GM21619 (cell line): ENCODE measurements at regions not wholly inside any gene's neighbourhood (a gene's known extent, or its start where the extent isn't known, plus 50 kb on each side); places are given as distances from the start of the nearest gene placed in this dataset.
"Not testable (repeated sequence)": the region's sequence is repeated elsewhere in the genome, so short reads cannot be mapped to it uniquely, and the experiment has no call there.

Source experiments
- ATAC-seq: cut with Tn5 transposase; IDR thresholded peaks from one replicate; pipeline ENCODE4 v1.9.1; 2021; ENCODE audit not compliant: unreplicated experiment

DNA sequence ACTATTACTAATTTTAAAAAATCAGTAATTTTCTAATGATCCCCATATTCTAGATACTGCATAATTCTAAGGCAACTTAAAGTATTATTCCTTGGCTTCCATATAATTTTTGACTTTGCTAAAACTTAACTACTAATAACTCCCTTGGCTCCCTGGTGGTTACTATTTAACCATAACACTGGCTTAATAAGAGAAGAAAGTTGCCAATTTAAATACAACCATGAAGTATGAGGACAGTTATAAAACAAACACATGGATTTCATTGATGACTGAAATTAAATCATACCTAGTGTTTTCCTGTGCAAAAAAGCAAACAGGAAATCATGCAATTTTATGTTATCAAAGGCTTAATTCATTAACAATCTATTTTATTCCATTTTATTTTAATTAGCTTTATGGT lies 1073.9 kb downstream of the GRM8 start:
- no peak for ATAC-seq

DNA sequence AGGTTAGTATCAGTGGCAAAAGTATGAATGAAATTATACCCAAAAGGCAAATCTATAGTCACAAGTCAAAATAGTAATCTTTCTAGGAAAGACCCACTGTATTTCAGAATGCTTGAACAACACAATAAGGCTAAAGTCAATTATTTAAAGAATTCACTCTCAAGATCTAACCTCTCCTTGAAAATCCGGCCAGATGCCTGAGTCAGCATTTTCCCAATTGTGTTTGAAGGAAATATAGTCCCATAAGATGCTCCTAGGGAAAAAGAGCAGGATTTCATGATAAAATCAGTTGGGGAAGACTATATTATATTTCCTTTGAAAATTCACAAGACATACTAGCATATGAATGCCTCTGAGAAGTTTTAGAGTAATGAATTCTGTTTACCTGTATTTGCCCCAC lies 1075.0 kb downstream of the GRM8 start:
- ATAC-seq, result no peak

DNA sequence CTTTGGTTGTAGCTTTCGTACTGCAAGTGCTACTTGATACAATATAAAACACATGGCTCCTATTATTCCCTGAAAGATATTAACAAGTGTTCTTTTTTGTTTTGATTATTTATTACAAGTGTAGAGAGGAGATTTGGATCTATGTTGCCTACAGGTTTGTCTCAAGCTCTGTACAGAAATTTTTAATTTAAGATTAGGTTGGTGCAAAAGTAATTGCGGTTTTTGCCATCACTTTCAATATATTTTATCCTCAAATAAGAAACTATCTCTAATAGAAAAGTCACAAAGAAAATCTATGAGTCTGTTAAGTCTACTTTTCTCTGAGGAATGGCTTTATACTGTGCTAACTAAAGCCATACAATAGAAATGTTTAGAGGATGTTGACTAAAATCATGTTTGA lies 1086.1 kb downstream of the GRM8 start:
- ATAC-seq, result no peak

DNA sequence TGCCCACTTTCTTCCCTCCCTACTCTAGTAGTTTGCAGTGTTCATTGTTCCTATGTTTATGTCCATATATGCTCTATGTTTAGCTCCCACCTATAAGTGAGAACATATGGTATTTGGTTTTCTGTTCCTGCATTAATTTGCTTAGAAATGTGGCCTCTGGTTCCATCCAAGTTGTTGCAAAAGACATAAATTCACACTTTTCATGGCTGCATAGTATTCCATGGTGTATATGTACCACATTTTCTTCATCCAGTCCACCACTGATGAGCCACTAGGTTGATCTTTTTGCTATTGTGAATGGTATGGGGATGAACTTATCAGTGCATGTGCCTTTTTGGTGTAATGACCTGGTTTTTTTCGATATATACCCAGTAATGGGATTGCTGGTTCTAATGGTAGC lies 1089.1 kb downstream of the GRM8 start:
- no peak for ATAC-seq

DNA sequence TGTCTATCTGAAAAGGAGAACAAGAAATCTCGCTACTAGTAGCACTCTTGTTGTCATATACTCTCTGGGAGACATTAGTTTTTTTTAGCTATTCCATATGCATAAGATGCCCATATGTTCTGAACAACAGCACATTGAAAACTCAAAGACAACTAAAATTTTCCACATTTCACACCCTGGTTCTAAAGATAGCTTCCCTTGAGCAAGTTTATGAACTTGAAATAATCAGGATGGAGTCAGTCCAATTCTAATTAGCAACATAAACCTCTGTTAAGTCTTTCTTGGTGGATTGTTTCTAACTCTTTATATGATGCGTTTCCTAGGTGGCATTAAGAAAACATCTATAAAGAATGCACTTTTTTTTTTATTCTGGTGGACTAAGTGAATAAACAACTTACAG lies 1095.3 kb downstream of the GRM8 start:
- ATAC-seq, result no peak

DNA sequence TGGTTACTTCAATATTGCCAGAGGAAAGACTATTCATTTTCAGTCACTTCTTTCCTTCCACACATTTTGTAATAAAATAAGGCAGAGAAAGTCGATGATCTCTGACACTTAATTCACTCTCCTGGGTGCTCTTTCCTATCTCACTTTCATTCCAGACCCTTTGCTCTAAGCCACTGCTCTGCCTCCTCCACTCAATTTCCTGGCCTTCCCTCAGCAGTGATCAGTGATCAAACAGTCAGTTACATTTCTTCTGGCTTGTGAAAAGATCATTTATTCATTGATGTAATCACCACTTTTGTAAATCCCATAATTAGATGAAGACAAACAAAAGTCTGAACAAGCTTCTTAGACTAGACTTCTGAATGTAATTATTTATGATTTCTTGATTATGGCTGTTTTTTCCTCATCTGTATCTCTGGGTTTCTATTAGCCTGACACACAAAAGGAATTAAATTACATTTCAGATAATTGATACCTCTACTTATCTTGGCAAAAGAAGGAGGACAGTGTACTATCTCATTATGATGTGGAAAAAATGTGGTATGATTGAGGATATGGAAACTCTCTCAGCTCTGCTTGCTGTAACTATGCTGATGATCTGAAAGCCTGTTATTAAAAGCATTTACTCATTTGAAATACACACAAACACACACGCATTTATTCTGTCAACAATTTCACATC lies 1102.3 kb downstream of the GRM8 start:
- no peak for ATAC-seq

DNA sequence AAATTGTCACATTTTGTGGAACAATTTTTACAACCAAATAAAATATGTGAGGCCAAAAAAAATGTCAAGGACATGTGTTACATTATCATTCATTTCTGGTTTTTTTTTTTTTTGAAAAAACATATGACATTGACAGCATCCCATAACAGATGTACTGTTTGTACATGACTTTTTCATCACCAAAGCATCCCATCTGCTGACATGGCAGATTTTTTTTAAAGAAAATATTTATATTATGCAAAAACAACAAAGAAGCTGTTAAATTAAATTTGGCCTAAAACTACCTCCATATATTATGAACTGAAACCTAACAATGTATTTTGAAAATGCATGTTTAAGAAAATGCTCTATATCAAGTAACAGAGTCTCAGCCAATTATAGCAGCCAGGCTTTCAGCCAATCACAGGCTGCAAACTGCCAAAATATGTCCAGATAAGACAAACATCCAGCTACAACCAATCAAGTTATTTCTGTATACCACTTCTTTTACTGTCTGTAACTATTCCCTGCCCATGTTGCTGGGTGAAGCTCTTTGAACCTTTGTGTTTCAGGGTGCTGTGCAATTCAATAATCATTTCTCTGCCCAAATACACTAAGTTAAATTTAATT lies 1111.8 kb downstream of the GRM8 start:
- no peak for ATAC-seq

DNA sequence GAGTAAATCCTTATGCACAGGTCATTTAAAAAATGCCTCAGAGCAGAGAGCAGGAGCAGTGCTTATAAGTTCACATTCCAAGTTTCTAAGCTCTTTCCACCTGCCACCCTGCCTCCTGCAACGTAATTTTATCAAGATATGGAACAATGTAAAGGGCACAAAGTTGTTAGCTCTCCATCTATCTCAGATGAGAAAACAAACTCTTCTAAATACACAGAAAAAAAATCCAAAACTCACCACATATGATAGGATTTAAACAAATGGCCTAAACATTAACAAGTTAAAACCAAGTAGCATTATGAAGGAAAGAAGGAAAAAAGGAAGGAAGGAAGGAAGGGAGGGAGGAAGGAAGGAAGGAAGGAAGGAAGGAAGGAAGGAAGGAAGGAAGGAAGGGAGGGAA lies 1132.8 kb downstream of the GRM8 start:
- no peak for ATAC-seq

DNA sequence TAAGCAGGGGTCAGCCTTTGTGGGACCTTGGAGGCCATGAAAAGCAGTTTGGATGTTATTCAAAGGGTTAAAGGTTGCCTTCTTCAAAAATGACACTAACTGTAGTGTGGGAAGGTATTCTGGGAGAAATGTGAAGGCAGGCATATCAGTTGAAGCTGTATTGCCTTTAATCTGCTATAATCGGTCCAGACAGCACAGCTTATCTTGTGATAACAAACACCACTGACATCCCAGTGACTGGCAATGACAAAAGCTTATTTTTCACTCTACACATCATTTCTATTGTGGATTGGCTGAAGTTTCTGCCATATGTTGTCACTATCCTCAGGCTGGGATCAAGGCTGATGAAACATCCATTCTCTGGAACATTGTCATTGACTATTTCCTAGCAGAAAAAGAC lies 1149.2 kb downstream of the GRM8 start:
- no peak for ATAC-seq

DNA sequence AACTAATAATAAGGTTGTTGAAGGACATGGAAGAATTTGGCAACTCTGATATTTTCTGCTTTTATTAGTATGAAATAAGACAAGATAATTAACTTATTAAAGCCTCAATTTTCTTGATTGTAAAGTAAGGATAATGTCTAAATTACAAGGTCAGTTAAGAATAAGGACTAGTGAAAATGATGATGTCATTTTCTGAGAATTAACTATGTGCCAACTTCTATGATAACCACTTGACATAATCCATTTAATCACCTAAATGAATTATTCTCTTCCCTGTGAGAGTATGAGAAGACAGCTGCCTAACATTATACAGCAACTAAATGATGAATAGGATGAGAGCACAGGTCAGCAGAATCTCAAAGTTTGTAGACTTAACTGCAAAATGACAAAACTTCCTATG lies 1153.4 kb upstream of the POT1 start:
- ATAC-seq, result no peak

DNA sequence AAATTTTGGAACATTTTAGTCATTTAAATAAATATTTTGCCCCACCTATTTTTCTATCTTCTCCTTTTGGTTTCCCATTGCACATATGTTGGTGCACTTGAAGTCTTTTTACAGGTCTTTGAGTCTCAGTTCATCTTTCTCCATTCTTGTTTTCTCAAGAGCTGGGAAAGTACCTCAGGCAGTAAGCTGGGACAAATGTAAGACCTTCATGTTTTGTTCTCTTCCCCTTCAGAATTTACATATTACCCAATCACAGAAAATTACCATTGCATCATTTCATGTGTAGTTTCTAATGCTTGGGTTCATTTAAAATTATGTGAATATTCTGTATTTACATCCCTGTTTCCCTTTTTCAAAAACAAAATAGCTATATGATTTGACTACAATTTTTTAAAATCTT lies 1150.0 kb upstream of the POT1 start:
- ATAC-seq, result no peak

DNA sequence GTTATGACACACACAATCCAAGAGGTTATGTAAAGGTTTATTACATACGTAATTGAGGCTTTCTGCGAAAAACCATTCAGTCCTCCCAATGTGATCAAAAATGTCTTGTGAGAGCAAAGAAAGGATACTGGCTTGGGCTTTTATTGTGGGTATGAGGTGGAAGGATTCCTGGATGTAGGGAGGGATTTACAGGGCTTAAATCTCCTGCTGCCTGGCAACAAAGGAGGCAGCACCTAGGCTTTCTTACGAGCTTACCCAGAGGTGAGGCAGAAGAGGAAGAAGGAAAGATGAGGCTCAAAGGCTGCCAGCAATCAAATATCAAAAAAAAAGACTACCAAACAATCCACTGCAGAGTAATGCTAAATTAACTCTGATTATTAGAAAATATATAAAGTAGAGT lies 1149.5 kb upstream of the POT1 start:
- ATAC-seq, result no peak

DNA sequence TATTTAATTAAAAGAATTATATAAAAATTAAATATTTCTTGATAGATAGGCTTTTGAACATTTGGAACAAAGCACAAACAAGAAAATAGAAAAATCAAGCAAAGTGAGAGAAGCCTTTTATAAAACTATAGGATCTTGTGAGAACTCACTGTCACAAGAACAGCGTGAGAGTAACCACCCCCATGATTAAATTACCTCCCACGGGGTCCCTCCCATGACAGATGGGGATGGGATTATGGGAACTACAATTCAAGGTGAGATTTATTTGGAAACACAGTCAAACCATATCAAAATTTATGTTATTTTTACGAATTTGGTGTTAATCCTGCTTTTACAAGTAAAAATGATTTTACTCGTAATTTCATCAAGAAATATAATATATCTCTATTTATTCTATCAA lies 1136.1 kb upstream of the POT1 start:
- no peak for ATAC-seq

DNA sequence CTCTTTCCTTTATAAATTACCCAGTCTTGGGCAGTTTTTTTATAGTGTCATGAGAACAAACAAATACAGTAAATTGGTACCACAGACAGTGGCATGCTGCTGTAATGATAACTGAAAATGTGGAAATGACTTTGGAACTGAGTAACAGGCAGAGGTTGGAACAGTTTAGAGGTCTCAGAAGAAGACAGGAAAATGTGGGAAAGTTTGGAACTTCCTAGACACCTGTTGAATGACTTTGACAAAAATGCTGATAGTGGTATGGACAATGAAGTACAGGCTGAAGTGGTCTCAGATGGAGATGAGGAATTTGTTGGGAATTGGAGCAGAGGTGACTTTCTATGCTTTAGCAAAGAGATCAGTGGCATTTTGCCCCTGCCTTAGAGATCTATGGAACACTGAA lies 1128.4 kb upstream of the POT1 start:
- ATAC-seq, result no peak

DNA sequence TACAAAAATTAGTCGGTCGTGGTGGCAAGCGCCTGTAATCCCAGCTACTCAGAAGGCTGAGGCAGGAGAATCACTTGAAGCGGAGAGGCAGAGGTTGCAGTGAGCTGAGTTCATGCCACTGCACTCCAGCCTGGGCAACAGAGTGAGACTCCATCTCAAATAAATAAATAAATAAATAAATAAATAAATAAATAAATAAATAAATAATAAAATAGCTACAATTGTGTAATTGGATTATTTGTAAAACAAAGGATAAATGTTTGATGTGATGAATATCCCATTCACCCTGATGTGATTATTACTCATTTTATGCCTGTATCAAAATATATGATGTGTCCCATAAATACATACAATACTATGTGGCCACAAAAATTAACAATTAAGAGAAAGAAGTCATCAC lies 1127.0 kb upstream of the POT1 start:
- not testable (repeated sequence) for ATAC-seq

DNA sequence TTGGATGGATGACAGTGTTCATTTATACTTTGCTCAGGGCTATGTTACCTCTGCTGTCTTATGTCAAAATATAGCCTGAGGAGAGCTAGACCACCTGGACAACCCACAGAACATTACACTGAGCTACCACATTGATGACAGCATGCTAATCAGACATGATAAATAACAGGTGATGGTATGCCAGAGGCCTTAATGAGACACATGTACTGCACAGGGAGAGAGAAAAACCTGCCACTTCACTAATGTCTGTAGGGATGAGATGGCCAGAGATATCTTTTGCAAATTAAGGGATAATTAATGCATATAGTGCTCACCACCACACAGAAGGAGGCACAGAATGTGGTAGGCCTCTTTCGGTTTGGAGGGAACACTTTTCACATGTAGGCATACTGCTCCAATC lies 1122.6 kb upstream of the POT1 start:
- no peak for ATAC-seq

DNA sequence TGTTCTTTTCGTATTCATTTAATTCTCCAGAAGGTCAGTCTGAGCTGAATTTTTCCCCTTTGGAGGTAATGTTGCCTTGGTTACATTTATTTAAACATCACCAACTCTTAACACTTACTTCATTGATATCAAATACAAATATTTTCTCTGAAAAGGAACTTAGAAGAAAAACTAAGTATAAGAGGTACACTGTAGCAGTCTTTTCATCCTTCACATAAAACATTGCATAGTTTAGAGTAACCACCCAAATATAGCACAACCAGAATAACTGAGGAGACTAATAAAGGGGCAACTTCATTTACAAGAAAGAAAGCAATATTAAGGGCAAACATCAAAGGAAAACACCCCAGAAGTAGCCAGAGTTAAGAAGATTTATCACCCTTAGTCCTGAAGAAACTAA lies 1115.0 kb upstream of the POT1 start:
- no peak for ATAC-seq

DNA sequence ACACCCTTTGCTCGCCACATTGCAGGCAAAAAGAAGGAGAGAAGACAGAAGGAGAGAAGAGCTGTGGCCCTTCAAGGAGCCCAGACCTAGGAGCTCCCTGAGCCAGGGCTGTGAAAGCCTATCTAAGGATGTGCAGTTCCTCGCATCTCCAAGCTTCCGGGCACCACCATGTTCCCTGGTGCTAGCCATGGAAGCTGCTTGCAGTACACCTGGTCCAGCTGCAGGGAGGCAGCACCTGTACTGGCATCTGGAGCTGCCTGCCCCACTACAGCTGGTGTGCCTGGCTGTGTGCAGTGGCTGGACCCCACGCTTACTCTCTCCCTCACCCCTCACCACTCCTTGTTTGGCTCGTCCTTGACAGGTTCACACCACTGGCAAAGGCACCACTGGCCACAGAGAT lies 1111.8 kb upstream of the POT1 start:
- no peak for ATAC-seq

DNA sequence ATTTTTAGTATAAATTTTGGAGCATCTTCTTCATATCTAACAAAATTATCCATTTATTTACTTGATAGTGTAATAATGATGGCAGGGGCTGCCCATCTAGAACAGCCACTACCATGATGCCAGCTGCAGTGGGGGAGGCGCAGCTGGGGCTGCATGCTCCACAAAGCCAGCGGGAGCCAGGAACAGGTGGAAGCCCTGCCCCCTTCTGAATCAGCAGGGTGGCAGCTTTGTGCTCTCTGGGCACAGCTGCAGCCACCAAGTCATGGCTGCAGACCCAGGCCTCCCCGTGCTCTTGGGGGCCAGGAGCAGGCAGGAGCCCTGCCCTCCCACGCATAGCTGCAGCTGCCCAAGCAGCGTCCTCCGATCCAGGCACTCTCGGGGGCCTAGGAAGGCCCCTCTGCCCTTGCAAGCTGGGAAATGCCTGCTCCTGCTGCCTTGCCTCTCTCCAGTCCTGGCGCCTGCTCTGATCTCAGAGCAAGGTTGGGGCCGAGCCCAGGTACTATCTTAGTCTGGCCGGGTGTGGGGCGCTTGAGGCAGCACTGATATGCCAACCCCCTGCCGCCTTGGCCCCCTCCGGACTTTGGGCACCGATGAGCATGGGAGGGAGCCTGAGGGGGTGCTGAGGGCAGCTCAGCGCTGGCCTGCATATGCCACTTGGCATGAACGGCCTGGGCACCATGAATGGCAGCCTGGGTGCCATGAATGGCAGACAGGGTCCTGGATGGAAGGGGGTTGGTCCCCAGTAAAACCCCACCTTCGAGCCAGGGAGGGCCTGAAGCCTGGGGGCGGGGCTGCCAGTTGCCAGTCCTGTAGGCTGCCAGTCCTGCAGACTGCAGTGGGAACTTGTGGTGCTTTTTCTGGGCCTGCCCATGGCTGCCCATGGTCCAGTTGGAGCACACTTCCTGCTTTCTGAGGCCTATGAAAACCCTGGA lies 1110.8 kb upstream of the POT1 start:
- ATAC-seq, result no peak

DNA sequence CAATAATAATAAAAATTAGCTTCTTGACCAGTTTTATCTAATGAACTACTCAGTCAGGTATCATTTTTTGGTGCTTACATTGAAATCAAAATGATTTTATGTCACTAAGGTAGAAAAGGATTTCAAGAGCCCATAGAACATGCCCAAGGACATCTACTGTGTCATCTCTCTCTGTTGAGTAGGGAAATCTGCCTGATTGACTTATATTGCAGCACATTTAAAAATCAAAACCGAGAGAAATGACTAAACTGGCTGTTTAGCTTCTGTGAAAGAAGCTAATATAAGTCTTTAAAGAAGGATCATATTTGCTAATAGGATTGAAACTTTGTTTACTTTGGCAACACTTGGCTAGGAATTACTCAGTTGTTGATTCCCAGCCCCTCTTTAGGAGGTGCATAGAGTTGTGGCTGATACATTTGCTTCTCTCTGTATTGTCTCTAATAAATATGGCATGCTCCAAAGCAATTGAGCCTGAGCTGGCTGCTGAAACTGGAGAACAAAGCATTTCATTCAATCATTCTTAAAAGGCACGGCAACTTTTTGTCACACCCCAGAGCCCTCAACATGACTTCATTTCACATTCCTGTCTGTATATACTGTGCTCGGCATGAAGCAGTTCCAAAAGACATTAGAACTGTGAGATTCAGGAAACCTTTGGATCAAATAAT lies 1096.9 kb upstream of the POT1 start:
- ATAC-seq, result no peak

DNA sequence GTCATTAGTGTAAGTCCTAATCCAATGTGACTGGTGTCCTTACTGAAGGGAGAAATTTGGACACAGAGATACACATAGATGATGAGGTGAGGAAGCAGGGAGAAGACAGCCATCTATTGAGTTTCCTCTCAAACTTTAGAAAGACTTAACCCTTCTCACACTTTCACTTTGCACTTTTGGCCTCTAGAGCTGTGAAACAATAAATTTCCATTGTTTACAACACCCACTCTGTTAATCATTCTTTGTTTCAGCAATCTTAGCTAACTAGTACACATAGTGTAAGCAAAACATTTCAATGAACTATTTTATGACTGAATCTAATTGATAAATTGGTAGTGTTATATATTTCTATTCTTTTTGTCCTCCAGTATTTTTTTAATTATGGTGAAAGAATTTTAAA lies 1092.8 kb upstream of the POT1 start:
- no peak for ATAC-seq

DNA sequence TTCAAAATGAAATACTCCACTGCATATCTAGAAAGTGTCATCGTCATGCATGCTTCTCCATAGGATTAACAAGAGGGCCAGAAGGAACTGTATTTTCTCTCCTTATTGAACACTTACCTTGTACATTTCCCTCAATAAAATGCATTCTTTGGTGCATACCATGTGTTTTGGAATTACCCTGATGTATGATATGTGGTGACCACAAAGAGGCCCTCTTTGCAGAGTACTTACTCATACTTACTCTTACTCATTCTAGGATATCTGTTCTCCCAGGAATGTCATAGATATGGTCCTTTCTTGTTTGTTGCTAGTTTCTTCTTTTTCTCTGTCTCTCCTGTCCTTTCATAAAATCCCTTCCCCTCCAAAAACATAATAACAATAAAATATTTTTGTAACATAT lies 1087.1 kb upstream of the POT1 start:
- ATAC-seq, result no peak
